ENCODE measurements at regions not wholly inside any gene's neighbourhood (a gene's known extent, or its start where the extent isn't known, plus 50 kb on each side); places are given as distances from the start of the nearest gene placed in this dataset.
"Not testable (repeated sequence)": the region's sequence is repeated elsewhere in the genome, so short reads cannot be mapped to it uniquely, and the experiment has no call there.

GRCh38 chr10:44279426-44280126 is 105.3 kb downstream of the CXCL12 start:
- ChIA-PET CTCF (interaction anchor here (1.2 kb wide), 1 partner anchor 590 kb away, joined by 3 read pairs; no protein-coding TSS in a partner anchor), POLR2A (interaction anchor here (1.2 kb wide), 1 partner anchor 14 kb away, joined by 4 read pairs; no protein-coding TSS in a partner anchor)
- no peak for TF ChIP-seq CTCF (IDR thresholded peaks at IDR 0.05; ENCODE audit: low read depth, low read length)
- no peak overlapping the region for H3K4me3 ChIP-seq (ENCODE audit: low read depth, low read length)
- no peak overlapping the region for H3K27ac ChIP-seq (ENCODE audit: low read depth, low read length)
- DNase-seq (ENCODE audit: low read depth, low spot score) = no peak
- H3K27me3 ChIP-seq (ENCODE audit: control insufficient read depth, insufficient read depth, low read length) = no peaks in the 10 kb centered on the region
- no peaks in the 10 kb centered on the region for H3K9me3 ChIP-seq (ENCODE audit: control insufficient read depth, insufficient read depth, low read length)

- DNase-seq (ENCODE audit: low read depth, low spot score) = no peak
- no peak for TF ChIP-seq CTCF (IDR thresholded peaks at IDR 0.05; ENCODE audit: low read depth, low read length)
- H3K9me3 ChIP-seq (ENCODE audit: control insufficient read depth, insufficient read depth, low read length) = no peaks in the 10 kb centered on the region
- H3K27ac ChIP-seq (ENCODE audit: low read depth, low read length) = no peak overlapping the region
- H3K27me3 ChIP-seq (ENCODE audit: control insufficient read depth, insufficient read depth, low read length) = no peaks in the 10 kb centered on the region
- ChIA-PET CTCF (no interaction called here), POLR2A (interaction anchor here (1.2 kb wide), 1 partner anchor 15 kb away, joined by 4 read pairs; no protein-coding TSS in a partner anchor)
- H3K4me3 ChIP-seq (ENCODE audit: low read depth, low read length) = no peak overlapping the region
Measured at GRCh38 chr10:44278837-44279324, 106.0 kb downstream of the CXCL12 start.

- H3K4me3 ChIP-seq (ENCODE audit: low read depth, low read length); CTCF ChIA-PET; DNase-seq (ENCODE audit: low read depth, low spot score); H3K27me3 ChIP-seq (ENCODE audit: control insufficient read depth, insufficient read depth, low read length); H3K27ac ChIP-seq (ENCODE audit: low read depth, low read length); POLR2A ChIA-PET: not testable (repeated sequence)
- H3K9me3 ChIP-seq (ENCODE audit: control insufficient read depth, insufficient read depth, low read length) = peaks cover 11% of the 10 kb centered on the region
Measured at GRCh38 chr10:44268435-44268948, 116.4 kb downstream of the CXCL12 start.

GRCh38 chr10:44267007-44267406 is 117.9 kb downstream of the CXCL12 start:
- CTCF ChIA-PET = no interaction called here

GRCh38 chr10:44264244-44264643 is 120.7 kb downstream of the CXCL12 start:
- CTCF ChIA-PET = interaction anchor here (0.6 kb wide), 1 partner anchor 578 kb away, joined by 3 read pairs; no protein-coding TSS in a partner anchor
- H3K27ac ChIP-seq (ENCODE audit: low read depth, low read length) = no peak overlapping the region

More at GRCh38 chr10:44267007-44267406, 117.9 kb downstream of the CXCL12 start:
- POLR2A ChIA-PET = no interaction called here
- H3K9me3 ChIP-seq (ENCODE audit: control insufficient read depth, insufficient read depth, low read length) = peaks cover 11% of the 10 kb centered on the region
- TF ChIP-seq CTCF (IDR thresholded peaks at IDR 0.05; ENCODE audit: low read depth, low read length) = no peak
- no peak overlapping the region for H3K27ac ChIP-seq (ENCODE audit: low read depth, low read length)
- H3K4me3 ChIP-seq (ENCODE audit: low read depth, low read length) = no peak overlapping the region
- DNase-seq (ENCODE audit: low read depth, low spot score) = no peak
- no peaks in the 10 kb centered on the region for H3K27me3 ChIP-seq (ENCODE audit: control insufficient read depth, insufficient read depth, low read length)

More at GRCh38 chr10:44264244-44264643, 120.7 kb downstream of the CXCL12 start:
- H3K9me3 ChIP-seq (ENCODE audit: control insufficient read depth, insufficient read depth, low read length) = peaks cover 11% of the 10 kb centered on the region
- no peaks in the 10 kb centered on the region for H3K27me3 ChIP-seq (ENCODE audit: control insufficient read depth, insufficient read depth, low read length)
- no peak overlapping the region for H3K4me3 ChIP-seq (ENCODE audit: low read depth, low read length)
- DNase-seq (ENCODE audit: low read depth, low spot score) = no peak
- no peak for TF ChIP-seq CTCF (IDR thresholded peaks at IDR 0.05; ENCODE audit: low read depth, low read length)
- POLR2A ChIA-PET = no interaction called here
